Islet of Langerhans (tissue), 1 donor: ENCODE measurements at regions not wholly inside any gene's neighbourhood (a gene's known extent, or its start where the extent isn't known, plus 50 kb on each side); places are given as distances from the start of the nearest gene placed in this dataset.
"Not testable (repeated sequence)": the region's sequence is repeated elsewhere in the genome, so short reads cannot be mapped to it uniquely, and the experiment has no call there.

Experiments
- FAIRE-seq: peaks from one replicate; lab custom pipeline; 2011; peaks lifted over from hg19 to GRCh38; lab: Jason Lieb, UNC

DNA sequence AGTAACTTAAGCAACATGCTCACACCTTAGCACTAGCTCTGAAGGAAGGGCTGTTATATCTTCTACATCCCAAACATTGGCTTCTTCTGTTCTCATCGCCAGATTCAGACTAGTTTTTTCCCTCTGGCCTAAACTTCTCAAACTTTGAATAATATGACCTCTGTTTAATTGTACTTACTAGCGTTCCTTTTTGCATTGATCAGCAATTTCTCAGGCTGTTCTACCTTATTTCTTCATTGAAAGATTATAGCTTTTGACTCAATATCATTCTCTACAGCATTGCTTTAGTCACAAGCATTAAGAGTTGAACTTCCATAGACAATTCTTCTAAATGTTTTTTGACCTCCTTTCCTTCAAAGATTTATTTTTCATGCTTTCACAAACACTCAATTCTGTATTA, 659.2 kb downstream of the PCDH7 start:
- FAIRE-seq = no peak

GRCh38 chr4:31383767-31384166, 663.6 kb downstream of the PCDH7 start:
- no peak for FAIRE-seq

GRCh38 chr4:31390849-31391248, 670.7 kb downstream of the PCDH7 start:
- FAIRE-seq = no peak

GRCh38 chr4:31391976-31392375, 671.8 kb downstream of the PCDH7 start:
- no peak for FAIRE-seq

DNA sequence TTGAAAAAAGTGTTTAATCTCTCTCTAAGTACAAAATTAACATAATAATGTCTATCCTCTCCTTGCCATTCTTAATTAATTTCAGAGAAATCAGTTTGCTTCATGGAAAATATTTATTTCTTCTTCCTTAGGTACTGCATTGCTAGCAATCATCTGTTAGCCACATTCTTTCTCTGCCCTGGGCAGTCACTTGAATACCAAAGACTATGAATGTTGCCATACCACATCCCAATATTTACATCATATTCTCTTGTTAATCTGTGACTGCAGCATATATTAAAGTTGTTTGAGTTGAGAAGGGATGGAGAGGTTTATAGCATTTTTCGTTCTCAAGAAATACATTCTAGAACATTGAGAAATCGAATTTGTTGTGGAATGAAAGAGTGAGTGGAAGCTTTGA, 672.8 kb downstream of the PCDH7 start:
- no peak for FAIRE-seq

DNA sequence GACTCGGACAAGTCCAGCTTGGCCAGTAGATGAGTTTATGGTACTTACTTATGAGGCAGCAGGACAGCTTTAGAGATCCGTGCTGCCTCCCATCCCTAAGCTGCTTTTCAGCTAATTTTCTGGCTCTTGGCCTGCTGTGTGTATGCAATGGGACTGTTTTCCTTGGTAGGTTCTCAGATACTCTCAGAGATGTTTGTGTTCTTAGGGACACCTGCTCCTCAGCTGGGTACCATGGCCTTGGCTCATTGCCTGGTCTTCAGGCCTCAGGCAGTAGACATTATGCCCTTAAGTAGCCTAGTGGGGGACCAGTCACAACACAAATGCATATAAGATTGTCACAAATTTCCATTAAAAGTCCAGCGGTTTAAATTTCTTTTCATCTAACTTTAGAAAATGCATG, 688.0 kb downstream of the PCDH7 start:
- no peak for FAIRE-seq

- FAIRE-seq = no peak
Observed at GRCh38 chr4:31411565-31411964, 691.4 kb downstream of the PCDH7 start.

DNA sequence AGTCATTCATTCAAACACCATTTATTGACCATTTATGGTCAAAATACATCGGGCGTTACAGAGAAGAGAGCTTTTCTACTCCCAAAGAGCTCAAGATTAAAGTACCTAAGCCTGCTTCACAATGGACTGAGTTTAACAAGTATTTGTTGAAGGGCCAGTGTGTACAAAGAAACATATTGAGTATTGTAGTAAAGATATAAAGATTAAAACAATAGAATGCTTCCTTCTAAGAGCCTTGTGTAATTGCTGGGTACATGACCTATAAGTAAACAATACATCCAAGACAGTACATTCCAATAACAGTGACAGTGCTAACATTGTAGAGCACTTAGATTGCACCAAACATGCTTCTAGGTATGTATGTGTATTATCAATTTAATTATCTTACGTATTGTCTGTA, 695.5 kb downstream of the PCDH7 start:
- FAIRE-seq = no peak

DNA sequence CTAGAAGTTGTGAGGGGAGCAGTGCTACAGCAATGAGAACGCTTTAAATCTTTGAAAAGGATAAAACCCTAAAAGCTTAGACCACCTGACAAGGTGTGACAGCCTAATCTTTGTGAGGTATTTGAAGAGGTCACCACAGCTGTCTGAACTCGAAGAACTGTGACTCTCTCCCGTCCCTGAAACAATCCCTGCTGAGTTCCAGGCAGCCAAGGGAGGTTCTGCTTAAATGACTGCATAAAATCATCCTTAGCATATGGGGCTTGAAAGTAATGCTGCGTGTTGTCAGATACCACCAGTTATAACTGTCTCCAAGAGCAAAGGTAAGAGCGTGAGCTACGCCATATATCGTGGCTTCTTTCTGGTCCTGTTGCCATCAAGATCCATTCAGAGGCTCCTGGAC, 696.3 kb downstream of the PCDH7 start:
- FAIRE-seq = no peak

GRCh38 chr4:31417040-31417439, 696.9 kb downstream of the PCDH7 start:
- no peak for FAIRE-seq

DNA sequence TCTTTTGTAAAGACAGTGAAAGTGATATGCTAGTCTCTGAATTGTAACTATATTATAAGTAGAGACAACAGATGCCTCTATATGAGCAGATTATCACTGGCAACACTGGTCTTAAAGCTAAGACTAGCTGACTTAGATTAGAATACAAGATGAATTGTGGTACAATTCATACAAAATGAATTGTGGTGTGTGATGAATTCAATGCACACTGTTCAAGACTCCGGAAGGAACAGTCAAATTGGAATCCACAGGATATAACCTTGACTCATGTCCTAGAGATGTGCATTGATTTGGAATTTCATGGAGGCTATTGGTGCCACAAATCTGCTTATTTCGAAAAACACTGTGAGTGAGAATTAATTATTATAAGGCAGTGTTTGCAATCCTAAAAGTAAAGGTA, 701.8 kb downstream of the PCDH7 start:
- no peak for FAIRE-seq

DNA sequence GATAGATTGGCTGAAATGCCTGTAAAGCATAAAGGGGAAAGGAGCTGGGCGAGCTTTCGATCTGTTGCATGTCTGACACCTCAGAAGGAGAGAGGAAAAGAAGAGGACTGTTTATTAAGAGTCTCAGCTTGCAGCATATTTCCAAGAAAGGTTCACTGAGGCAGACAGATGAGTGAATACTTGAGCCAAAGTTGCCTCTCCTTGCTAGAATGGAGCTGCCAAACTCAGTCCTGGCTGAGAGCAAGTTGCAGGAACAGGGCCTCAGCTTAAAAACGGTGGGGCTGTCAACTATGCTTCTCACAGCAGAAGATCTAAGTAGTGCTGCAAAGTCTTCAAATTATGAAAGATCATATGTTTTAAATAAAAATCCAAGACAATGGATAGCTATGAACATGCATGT, 707.5 kb downstream of the PCDH7 start:
- FAIRE-seq = no peak

DNA sequence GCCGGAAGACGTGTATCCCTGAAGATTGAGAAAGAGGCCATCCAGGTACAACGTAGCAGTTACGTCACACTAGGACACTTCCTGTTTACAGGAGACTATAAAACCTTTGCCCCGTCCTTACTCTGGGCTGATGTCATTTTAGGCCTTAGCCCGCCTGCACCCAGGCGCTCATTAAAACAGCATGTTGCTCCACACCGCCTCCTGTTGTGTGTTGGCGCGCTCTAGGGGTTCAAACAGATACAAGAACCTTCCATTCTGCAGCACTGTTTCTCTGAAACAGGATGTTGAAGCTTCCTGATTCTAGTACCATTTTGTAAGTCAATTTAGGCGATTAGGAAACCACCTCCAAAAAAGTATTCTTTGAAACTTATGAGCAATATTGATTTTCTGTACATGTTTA, 722.1 kb downstream of the PCDH7 start:
- FAIRE-seq = no peak

DNA sequence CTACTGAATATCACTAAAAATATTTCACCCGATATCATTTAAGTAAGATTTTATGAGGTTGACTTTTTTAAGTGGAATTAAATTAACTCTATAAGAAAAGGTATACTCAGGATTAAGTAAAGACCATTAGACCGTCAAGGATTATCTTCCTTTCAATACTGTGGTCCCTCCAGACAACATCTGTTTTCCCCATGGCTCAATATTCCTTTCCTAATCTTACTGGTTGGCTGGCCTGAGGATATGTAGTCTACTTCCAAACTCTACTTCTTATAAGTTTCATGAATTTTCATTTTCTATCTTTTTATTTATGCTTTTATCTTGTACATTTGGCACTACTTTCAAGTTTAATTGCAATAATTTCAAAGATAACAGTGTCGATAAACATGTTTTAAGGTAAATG, 725.4 kb downstream of the PCDH7 start:
- no peak for FAIRE-seq

DNA sequence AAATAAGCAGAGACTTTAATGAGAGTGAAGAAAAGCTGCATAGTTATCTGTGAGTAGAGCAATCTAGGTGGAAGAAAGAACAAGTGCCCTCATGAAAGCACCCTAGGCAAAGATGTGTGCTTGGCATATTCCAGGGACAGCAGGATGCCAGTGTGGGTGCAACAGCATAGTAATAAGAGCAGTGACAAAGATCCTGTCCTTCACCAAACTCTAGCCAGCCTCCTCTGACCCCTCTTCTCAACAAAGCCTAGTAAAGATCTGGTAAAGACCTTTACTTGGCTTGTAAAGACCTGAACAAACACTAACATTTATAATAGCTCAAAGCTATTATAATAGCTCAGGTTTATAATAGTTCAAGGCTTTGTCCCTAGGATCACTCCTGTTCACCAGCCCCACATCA, 735.4 kb downstream of the PCDH7 start:
- no peak for FAIRE-seq

- FAIRE-seq = no peak
Observed at GRCh38 chr4:31458813-31459212, 738.6 kb downstream of the PCDH7 start.

- FAIRE-seq = no peak
Observed at GRCh38 chr4:31461421-31461820, 741.3 kb downstream of the PCDH7 start.

DNA sequence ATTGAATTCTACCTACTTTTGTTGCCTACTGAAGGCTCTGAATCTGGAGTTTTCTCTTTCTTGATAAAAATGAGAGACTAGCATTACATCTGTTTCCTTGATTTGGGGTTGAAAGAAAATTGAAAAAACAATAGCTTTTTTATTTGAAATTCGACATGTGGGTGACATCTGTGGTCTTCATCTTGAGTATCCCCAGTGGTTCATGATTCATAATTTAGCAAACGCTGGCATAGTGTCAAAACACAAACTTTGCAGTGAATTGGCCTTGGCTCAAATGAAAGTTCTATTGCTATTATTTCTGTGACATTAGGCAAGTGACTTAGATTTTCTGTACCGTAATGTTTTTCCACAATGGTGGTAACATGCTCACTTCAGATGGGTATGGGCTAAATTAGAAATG, 747.6 kb downstream of the PCDH7 start:
- no peak for FAIRE-seq

DNA sequence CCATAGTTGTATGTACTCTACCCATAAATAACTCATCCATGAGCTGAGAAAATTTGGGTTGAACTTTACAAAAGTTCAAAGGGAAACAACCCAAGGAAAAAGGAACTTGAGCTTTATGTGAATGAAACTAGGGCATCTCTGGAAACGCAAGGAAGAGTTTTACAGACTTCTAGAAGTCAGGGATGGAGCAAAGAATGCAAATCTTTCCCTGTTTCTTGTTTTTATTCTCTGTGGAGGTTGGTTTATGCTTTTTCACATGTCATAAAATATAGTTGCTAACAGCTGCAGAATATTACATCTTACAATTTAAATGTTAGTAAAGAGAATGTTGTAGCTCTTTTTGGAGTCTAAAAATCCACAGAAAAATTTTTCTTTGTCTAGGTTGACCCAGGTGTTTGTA, 754.1 kb downstream of the PCDH7 start:
- no peak for FAIRE-seq

GRCh38 chr4:31482691-31483090, 762.5 kb downstream of the PCDH7 start:
- FAIRE-seq = no peak

GRCh38 chr4:31499216-31499615, 779.0 kb downstream of the PCDH7 start:
- not testable (repeated sequence) for FAIRE-seq

GRCh38 chr4:31516520-31516919, 796.4 kb downstream of the PCDH7 start:
- FAIRE-seq = no peak

- FAIRE-seq = no peak
Observed at GRCh38 chr4:31518796-31519250, 798.7 kb downstream of the PCDH7 start.

DNA sequence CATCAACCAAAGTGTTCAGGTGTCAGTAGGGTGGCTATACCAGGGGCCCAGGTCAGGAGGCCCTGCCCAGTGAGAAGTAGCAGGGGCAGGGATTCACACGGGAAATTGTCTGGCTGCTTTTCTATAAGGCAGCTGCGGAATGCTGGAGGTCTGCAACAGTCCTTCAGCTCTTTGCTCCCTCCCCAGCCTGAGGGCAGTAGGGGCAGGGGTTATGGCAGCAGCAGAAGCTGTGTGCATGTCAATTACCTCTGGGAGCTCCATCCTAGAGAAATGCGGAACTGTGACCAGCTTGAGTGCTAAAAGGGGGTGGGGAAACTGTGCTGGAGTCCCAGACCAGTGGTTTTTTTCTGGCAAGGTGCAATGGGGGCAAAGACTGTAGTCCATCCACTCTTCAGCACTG, 810.4 kb downstream of the PCDH7 start:
- no peak for FAIRE-seq

DNA sequence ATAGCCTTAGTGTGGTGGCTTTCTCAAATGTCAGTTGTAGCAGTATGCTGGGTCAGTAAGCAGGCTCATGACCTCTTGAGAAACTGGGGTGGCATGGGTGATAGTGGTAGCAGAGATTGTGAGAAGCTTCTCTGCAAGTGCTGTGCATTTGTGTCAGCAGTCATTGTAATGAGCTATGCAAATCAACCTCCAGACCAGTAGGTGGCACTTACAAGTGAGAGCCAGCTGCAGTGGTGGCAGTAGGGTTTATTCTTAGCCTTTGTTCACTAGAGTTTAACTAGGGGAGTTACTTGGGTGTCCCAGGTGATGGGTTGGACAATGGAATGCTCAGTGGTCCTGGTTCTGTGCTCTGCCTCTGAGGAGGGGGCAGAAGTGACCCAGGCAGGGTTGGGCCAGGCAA, 818.7 kb downstream of the PCDH7 start:
- no peak for FAIRE-seq
